NCI-H345 treated with DMSO at 0.1 percent for 48 hours (cell line): ENCODE measurements at regions not wholly inside any gene's neighbourhood (a gene's known extent, or its start where the extent isn't known, plus 50 kb on each side); places are given as distances from the start of the nearest gene placed in this dataset.
"Not testable (repeated sequence)": the region's sequence is repeated elsewhere in the genome, so short reads cannot be mapped to it uniquely, and the experiment has no call there.

Experiments used
- DNase-seq: peaks from one replicate; lab custom pipeline; 2025; ENCODE audit not compliant: unreplicated experiment; lab: John Stamatoyannopoulos, UW

GRCh38 chr4:20124317-20125026 is 127.2 kb upstream of the SLIT2 start:
- DNase-seq = no peak

GRCh38 chr4:20122198-20122988 is 129.3 kb upstream of the SLIT2 start:
- DNase-seq = no peak

GRCh38 chr4:20119141-20119540 is 132.6 kb upstream of the SLIT2 start:
- no peak for DNase-seq

GRCh38 chr4:20109391-20109790 is 142.3 kb upstream of the SLIT2 start:
- no peak for DNase-seq

GRCh38 chr4:20106921-20107320 is 144.8 kb upstream of the SLIT2 start:
- DNase-seq = no peak

- DNase-seq = no peak
Measured at GRCh38 chr4:20101831-20102230, 149.9 kb upstream of the SLIT2 start.

GRCh38 chr4:20096911-20097310 is 154.8 kb upstream of the SLIT2 start:
- no peak for DNase-seq

- DNase-seq = no peak
Measured at GRCh38 chr4:20095805-20096541, 155.7 kb upstream of the SLIT2 start.

- DNase-seq = no peak
Measured at GRCh38 chr4:20091781-20092180, 159.9 kb upstream of the SLIT2 start.

GRCh38 chr4:20087522-20087911 is 164.2 kb upstream of the SLIT2 start:
- no peak for DNase-seq

GRCh38 chr4:20086799-20087521 is 164.7 kb upstream of the SLIT2 start:
- no peak for DNase-seq

GRCh38 chr4:20086067-20086798 is 165.5 kb upstream of the SLIT2 start:
- DNase-seq = no peak

- no peak for DNase-seq
Measured at GRCh38 chr4:20085653-20086052, 166.1 kb upstream of the SLIT2 start.

GRCh38 chr4:20085156-20085555 is 166.5 kb upstream of the SLIT2 start:
- DNase-seq = no peak

- no peak for DNase-seq
Measured at GRCh38 chr4:20084488-20084887, 167.2 kb upstream of the SLIT2 start.

- no peak for DNase-seq
Measured at GRCh38 chr4:20078644-20079043, 173.1 kb upstream of the SLIT2 start.

GRCh38 chr4:20075248-20075871 is 176.3 kb upstream of the SLIT2 start:
- DNase-seq = no peak

GRCh38 chr4:20074450-20074849 is 177.3 kb upstream of the SLIT2 start:
- no peak for DNase-seq

- DNase-seq = no peak
Measured at GRCh38 chr4:20065952-20066351, 185.8 kb upstream of the SLIT2 start.

GRCh38 chr4:20062857-20063256 is 188.8 kb upstream of the SLIT2 start:
- not testable (repeated sequence) for DNase-seq
